Neural cell (in vitro differentiated cells): ENCODE measurements at regions not wholly inside any gene's neighbourhood (a gene's known extent, or its start where the extent isn't known, plus 50 kb on each side); places are given as distances from the start of the nearest gene placed in this dataset.

Source experiments
- EP300 ChIP-seq: fragments of 450-650 bp; conservative IDR thresholded peaks from 2 replicates; pipeline ENCODE4 v1.6.1; 2014; ENCODE audit warnings: antibody characterized with exemption, mild to moderate bottlenecking, moderate library complexity; ENCODE audit not compliant: poor library complexity, severe bottlenecking
- EZH2 ChIP-seq: fragments of 200-600, 300-800 bp; shearing (Covaris generic), sonication (generic); IDR thresholded peaks from 2 replicates; pipeline ENCODE4 v1.6.1; 2014; ENCODE audit warnings: antibody characterized with exemption, low read length, borderline replicate concordance, mild to moderate bottlenecking; ENCODE audit not compliant: insufficient read depth, poor library complexity, severe bottlenecking
- MXI1 ChIP-seq: fragments of 450-650 bp; conservative IDR thresholded peaks from 2 replicates; pipeline ENCODE4 v1.6.1; 2014; ENCODE audit warnings: antibody characterized with exemption, mild to moderate bottlenecking; ENCODE audit not compliant: poor library complexity, severe bottlenecking
- POLR2AphosphoS5 ChIP-seq: IDR thresholded peaks from 2 replicates; pipeline ENCODE4 v1.6.1; 2012
- RAD21 ChIP-seq: fragments of 450-650 bp; conservative IDR thresholded peaks from 2 replicates; pipeline ENCODE4 v1.6.1; 2014; ENCODE audit warnings: antibody characterized with exemption, mild to moderate bottlenecking, moderate library complexity
- TAF1 ChIP-seq: IDR thresholded peaks from 2 replicates; pipeline ENCODE4 v1.6.1; 2012; ENCODE audit warnings: low read depth
- TF ChIP-seq, protein P1 (sequence below): fragments of 450-650 bp; IDR thresholded peaks from 2 replicates; pipeline ENCODE4 v1.5.1; 2014; ENCODE audit warnings: antibody characterized with exemption, mild to moderate bottlenecking, moderate library complexity; ENCODE audit not compliant: poor library complexity, severe bottlenecking

DNA sequence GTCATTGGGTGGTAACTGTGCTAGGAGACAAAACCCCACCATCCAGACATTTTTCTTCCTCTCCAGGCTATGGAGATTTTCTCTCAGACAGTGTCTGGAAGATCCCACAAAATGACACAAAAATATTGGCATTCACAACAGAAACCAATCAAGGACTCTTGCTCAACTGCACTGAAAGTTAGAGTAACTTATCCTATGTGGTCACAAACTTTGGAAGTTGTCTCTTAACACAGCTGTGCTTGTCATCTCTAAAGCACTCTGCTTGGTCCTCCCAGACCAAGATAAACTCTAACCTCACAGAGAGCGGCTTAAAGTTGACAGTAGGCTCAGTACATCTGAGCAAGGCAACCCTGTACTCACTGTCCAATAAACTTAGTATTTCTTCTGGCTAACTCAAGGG is 74.9 kb downstream of the AKR1C4 start:
- TF ChIP-seq TAF1 = no peak
- TF ChIP-seq POLR2AphosphoS5 = no peak
- no peak for TF ChIP-seq EP300
- TF ChIP-seq, protein P1, sequence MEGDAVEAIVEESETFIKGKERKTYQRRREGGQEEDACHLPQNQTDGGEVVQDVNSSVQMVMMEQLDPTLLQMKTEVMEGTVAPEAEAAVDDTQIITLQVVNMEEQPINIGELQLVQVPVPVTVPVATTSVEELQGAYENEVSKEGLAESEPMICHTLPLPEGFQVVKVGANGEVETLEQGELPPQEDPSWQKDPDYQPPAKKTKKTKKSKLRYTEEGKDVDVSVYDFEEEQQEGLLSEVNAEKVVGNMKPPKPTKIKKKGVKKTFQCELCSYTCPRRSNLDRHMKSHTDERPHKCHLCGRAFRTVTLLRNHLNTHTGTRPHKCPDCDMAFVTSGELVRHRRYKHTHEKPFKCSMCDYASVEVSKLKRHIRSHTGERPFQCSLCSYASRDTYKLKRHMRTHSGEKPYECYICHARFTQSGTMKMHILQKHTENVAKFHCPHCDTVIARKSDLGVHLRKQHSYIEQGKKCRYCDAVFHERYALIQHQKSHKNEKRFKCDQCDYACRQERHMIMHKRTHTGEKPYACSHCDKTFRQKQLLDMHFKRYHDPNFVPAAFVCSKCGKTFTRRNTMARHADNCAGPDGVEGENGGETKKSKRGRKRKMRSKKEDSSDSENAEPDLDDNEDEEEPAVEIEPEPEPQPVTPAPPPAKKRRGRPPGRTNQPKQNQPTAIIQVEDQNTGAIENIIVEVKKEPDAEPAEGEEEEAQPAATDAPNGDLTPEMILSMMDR = no peak
- TF ChIP-seq EZH2 = no peak
- TF ChIP-seq MXI1 = no peak
- TF ChIP-seq RAD21 = no peak
